Stimulated activated CD4-positive, alpha-beta T cell treated with anti-CD3 and anti-CD28 coated beads, TNF-alpha, amount 100 ng/mL, for 4 hours (primary cell): ENCODE measurements at regions not wholly inside any gene's neighbourhood (a gene's known extent, or its start where the extent isn't known, plus 50 kb on each side); places are given as distances from the start of the nearest gene placed in this dataset.
"Not testable (repeated sequence)": the region's sequence is repeated elsewhere in the genome, so short reads cannot be mapped to it uniquely, and the experiment has no call there.

ENCODE experiments used
- DNase-seq, 3 experiments: peaks; one replicate each; pipeline ENCODE4 v3.0.0-alpha.2; 2020; ENCODE audit warnings: low read depth in 3 of 3

DNA sequence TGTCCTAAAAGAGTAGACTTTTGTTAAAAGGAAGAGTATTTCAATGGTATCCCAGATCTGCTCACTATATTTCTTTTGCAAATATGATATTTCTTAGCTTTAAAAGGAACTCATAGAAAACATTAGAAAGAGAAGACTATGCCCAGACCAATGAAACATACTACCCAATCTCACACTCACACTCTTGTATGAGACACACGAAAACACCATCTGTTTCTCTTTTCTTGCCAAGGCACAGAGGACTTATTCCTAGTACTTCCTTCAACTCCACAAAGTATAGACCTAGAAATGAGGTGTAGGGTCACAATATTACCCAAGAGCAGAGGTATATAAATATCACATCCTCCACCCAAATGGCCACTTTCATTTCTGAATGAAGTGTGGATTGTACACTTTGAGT, 292.4 kb upstream of the ACO1 start:
- no peak for DNase-seq

GRCh38 chr9:32117291-32117690, 267.2 kb upstream of the ACO1 start:
- no peak for DNase-seq

DNA sequence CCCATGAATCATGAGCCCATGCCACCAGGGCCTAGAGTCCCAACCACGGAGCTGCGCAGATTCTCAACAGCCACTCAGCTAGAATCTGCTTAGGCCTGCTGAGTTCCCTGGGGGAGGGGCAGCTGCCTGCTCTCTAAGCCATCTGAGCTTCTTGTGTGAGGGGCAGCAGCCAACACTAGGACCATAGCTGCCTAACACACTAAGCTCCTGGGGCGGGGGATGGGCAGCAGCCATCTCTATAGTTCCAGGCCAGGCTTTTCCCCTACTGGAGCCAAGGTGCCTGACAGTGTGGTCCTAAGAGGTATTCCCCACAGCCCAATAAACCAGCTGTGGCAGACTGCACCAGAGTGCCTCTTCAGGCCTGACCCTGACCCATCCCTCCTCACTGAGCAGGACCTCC, 255.9 kb upstream of the ACO1 start:
- DNase-seq: no peak

DNA sequence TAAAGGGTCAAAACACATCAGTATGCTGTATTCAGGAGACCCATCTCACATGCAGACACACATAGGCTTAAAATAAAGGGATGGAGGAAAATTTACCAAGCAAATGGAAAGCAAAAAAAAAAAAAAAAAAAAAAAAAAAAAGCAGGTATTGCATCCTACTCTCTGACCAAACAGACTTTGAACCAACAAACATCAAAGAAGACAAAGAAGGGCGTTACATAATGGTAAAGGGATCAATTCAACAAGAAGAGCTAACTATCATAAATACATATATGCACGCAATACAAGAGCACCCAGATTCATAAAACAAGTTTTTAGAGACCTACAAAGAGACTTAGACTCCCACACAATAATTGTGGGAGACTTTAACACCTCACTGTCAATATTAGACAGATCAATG, 253.7 kb upstream of the ACO1 start:
- DNase-seq: not testable (repeated sequence)

DNA sequence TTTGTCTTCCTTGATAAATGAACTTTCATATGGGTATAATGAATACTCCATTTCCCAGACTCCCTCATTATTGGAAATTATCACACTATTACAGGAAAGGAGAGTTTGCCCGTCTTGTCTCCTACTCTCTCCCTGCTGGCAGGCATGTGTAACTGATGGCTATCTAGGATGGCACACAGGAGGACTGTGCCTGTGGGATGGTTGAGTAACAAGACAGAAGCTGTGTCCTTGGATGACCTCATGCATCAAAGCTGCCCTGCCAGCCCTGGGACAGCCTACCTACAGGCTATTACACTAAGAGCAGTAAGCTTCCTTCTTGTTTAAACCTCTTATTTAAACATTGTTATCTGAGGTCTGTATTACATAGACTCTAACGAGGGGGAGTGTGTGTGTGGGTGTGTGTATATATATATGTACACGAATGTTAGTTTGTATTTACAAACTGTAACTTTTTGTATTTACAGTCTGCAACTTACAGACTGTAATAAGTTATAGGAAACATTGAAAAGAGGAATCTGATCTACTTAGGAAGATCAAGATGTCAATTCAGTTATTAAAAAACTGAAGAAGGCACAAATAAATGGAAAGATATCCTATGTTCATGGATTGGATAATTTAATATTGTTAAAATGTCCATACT, 247.6 kb upstream of the ACO1 start:
- no peak for DNase-seq

- DNase-seq: no peak
These were observed 242.4 kb upstream of the ACO1 start for GRCh38 chr9:32142074-32142473.

- DNase-seq: not testable (repeated sequence)
These were observed 235.9 kb upstream of the ACO1 start for GRCh38 chr9:32148553-32148952.

DNA sequence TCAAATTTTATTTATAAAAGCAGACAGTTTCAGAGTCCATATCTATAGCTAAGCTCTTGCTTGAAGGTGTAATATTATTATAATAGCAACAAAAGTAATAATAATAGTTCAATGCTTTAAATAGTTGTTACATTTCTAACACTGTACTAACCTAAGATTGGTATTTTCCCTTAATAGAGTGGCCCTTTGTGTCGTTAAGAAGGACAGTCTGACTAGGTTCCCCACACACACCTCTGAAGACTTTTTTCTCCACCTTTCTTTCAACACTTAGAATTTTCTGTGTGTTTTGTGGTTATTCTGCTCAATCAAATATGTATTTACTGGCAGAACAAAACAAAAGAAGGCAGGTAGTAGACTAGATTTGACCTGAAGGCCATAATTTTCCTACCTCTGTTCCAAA, 223.2 kb upstream of the ACO1 start:
- DNase-seq: no peak

DNA sequence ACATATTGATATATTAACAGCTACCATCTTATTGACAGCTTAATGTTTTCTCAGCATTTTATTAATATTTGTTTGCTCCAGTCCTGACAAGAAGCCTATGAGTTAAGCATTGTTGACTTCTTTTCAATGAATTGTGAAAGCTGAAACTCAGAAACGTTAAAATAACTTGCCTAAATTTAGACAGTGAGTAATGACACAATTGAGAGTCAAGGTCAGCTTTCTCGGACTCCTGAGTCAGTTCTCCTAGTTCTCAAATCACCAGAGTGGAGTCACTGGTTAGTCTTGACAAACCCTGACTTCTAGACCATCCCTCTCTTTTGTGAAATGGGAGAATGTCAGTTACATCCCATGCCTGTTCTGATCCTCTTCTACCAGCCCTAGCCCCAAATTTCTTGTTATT, 222.7 kb upstream of the ACO1 start:
- no peak for DNase-seq

- DNase-seq: not testable (repeated sequence)
These were observed 218.1 kb upstream of the ACO1 start for GRCh38 chr9:32166316-32166715.

- DNase-seq: no peak
These were observed 213.1 kb upstream of the ACO1 start for GRCh38 chr9:32171339-32171738.

DNA sequence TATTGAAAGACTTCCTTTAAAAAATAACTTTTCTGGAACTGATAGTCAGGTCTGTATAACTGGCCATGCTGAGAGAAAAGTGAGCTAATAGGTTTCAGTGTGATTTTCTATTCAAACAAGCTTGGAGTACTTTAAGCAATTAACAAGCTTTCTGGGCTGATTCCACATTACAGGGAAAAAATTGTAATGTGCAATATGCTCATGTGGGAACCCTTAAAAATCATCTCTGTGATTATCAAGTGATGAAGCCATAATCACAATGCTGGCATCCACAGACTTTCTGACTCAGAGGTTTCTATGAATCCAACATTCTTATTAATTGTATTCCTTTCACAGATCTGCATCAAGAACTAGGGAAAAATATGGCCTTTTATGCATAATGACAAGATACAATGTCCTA, 212.2 kb upstream of the ACO1 start:
- DNase-seq: no peak

- DNase-seq: no peak
These were observed 207.0 kb upstream of the ACO1 start for GRCh38 chr9:32177396-32177795.

- DNase-seq: no peak
These were observed 203.8 kb upstream of the ACO1 start for GRCh38 chr9:32180597-32180996.

GRCh38 chr9:32200241-32200640, 184.2 kb upstream of the ACO1 start:
- DNase-seq: no peak

- no peak for DNase-seq
These were observed 183.5 kb upstream of the ACO1 start for GRCh38 chr9:32200896-32201295.

- not testable (repeated sequence) for DNase-seq
These were observed 175.3 kb upstream of the ACO1 start for GRCh38 chr9:32209164-32209563.

GRCh38 chr9:32218100-32218767, 166.2 kb upstream of the ACO1 start:
- DNase-seq: no peak

DNA sequence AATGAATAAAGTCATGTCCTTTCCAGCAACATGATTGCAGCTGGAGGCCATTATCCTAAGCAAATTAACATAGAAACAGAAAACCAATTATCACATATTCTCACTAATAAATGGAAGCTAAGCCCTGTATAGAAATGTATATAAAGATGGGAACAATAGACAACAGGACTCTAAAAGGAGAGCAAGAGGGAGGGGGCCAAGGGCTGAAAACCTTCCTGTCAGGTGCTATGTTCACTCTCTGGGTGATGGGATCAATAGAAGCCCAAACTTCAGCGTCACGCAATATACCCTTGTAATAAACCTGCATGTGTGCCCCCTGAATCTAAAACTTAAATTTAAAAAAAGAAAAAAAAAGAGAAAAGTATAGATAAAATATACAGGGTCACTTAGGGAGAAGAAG, 163.7 kb upstream of the ACO1 start:
- DNase-seq: no peak

DNA sequence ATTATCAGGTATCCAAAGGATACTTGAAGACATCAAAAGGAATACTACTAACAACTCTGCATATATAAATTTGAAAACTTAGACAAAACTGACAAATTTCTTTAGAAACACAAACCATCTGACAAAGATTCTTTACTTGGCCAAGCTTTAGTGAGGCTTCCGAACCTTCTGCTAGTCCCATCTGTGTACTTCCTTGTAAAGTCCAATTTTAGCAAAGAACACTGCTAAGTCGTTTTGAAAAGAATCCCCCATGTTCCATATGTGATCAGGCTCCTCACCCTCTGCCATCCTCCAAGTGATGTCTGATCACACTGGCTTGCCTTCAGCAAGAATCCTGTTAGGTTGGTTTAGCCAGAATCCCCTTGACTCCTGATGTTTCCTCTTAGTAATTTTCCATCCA, 150.0 kb upstream of the ACO1 start:
- no peak for DNase-seq

GRCh38 chr9:32247168-32247567, 137.3 kb upstream of the ACO1 start:
- DNase-seq: no peak

DNA sequence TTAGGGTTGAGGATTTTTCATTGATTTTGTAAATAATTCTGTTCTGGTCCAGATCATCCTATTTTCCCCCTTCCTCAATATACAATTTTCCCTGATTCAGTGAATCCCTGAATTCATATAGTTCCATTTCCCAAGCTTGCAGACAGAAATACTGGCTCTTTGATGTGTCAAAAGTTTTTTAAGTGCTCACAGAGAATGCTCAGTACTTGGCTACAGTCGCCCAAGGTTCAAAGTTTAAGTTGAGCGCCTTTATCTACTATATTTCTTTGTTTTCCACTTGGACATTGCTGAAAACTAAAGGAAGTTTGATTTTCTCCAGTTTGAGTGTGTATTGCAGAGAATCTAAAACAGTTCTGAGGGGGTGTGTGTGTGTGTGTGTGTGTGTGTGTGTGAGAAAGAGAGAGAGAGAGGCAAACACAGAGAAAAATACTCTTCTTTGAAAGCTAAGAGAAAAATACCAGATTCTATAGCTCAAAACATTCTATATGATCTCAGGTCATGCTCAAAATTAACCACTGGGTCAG, 136.2 kb upstream of the ACO1 start:
- DNase-seq: no peak

GRCh38 chr9:32251539-32251938, 132.9 kb upstream of the ACO1 start:
- DNase-seq: no peak

DNA sequence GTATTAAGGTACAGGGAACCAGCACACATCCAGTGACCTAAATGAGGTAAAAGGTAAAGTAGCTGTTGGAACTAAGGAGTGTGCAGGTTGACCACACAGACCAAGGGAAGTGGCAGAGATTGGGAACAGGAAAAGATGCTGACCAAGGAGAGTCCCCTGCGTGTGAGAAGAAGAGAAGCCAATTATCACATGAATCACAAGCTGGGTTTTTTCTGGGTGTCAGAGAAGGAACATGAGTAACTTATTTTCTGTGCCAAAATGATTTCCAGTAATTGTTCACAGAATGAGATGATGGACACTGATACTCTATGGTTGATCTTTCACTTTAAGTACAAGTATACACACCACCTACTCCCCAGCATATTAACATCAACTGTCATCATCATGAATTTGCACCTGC, 130.7 kb upstream of the ACO1 start:
- DNase-seq: no peak
